ENCODE measurements at regions not wholly inside any gene's neighbourhood (a gene's known extent, or its start where the extent isn't known, plus 50 kb on each side); places are given as distances from the start of the nearest gene placed in this dataset.

- DNase-seq (ENCODE audit: low read depth): no peak
- H3K4me3 ChIP-seq (ENCODE audit: low read depth, low read length): no peak overlapping the region
- no peak for TF ChIP-seq CTCF (IDR thresholded peaks at IDR 0.05; ENCODE audit: insufficient read depth, low read depth, low read length)
Measured at GRCh38 chr4:125780164-125780563, 465.4 kb downstream of the FAT4 start.

GRCh38 chr4:125780747-125781146 is 466.0 kb downstream of the FAT4 start:
- no peak for DNase-seq (ENCODE audit: low read depth)
- TF ChIP-seq CTCF (IDR thresholded peaks at IDR 0.05; ENCODE audit: insufficient read depth, low read depth, low read length): no peak
- H3K4me3 ChIP-seq (ENCODE audit: low read depth, low read length): no peak overlapping the region

- no peak for DNase-seq (ENCODE audit: low read depth)
- H3K4me3 ChIP-seq (ENCODE audit: low read depth, low read length): no peak overlapping the region
Measured at GRCh38 chr4:125781651-125782050, 466.9 kb downstream of the FAT4 start.

GRCh38 chr4:125784741-125785140 is 470.0 kb downstream of the FAT4 start:
- H3K4me3 ChIP-seq (ENCODE audit: low read depth, low read length): no peak overlapping the region
- no peak for TF ChIP-seq CTCF (IDR thresholded peaks at IDR 0.05; ENCODE audit: insufficient read depth, low read depth, low read length)
- DNase-seq (ENCODE audit: low read depth): no peak

More at GRCh38 chr4:125781651-125782050, 466.9 kb downstream of the FAT4 start:
- no peak for TF ChIP-seq CTCF (IDR thresholded peaks at IDR 0.05; ENCODE audit: insufficient read depth, low read depth, low read length)

GRCh38 chr4:125787707-125788106 is 473.0 kb downstream of the FAT4 start:
- TF ChIP-seq CTCF (IDR thresholded peaks at IDR 0.05; ENCODE audit: insufficient read depth, low read depth, low read length): no peak
- DNase-seq (ENCODE audit: low read depth): no peak
- H3K4me3 ChIP-seq (ENCODE audit: low read depth, low read length): no peak overlapping the region

- DNase-seq (ENCODE audit: low read depth): no peak
- H3K4me3 ChIP-seq (ENCODE audit: low read depth, low read length): no peak overlapping the region
- TF ChIP-seq CTCF (IDR thresholded peaks at IDR 0.05; ENCODE audit: insufficient read depth, low read depth, low read length): no peak
Measured at GRCh38 chr4:125789023-125789422, 474.3 kb downstream of the FAT4 start.

- no peak overlapping the region for H3K4me3 ChIP-seq (ENCODE audit: low read depth, low read length)
- TF ChIP-seq CTCF (IDR thresholded peaks at IDR 0.05; ENCODE audit: insufficient read depth, low read depth, low read length): no peak
- DNase-seq (ENCODE audit: low read depth): no peak
Measured at GRCh38 chr4:125791896-125792295, 477.1 kb downstream of the FAT4 start.

All from fibroblast of villous mesenchyme (primary cell).